Left cardiac atrium (tissue), 4 donors: ENCODE measurements at regions not wholly inside any gene's neighbourhood (a gene's known extent, or its start where the extent isn't known, plus 50 kb on each side); places are given as distances from the start of the nearest gene placed in this dataset.
"Not testable (repeated sequence)": the region's sequence is repeated elsewhere in the genome, so short reads cannot be mapped to it uniquely, and the experiment has no call there.

Experiments
- ATAC-seq, 2 donors: fragments of 200-7000 bp; cut with Tn5 transposase; one replicate each; pipeline ENCODE4 v1.9.1; 2020; ENCODE audit warnings: mild to moderate bottlenecking in 2 of 2, moderate library complexity in 2 of 2
- DNase-seq: peaks from one replicate; pipeline ENCODE4 v3.0.0-alpha.2; 2020
- intact Hi-C, 2 donors: fragments of 100-400 bp; cut with DNase I; formaldehyde crosslinking; loops; one replicate each; pipeline versions ENCODE4 v1.14.1 to v1.15.1; 2022 to 2023
- donor health status: DM: no; HTN: yes; CAD: no.
- donor health status: DM: no; HTN: yes; CAD: no; lungs with severe emphysema.
- donor health status: DM: yes; HTN: yes; CAD: no.
- donor health status: Dilated cardiomyopathy.

GRCh38 chr6:127406722-127407121 is 52.5 kb downstream of the KIAA0408 start:
- ATAC-seq, DNase-seq, intact Hi-C loops: not testable (repeated sequence)

- DNase-seq (no peak), ATAC-seq (no peak)
- intact Hi-C loops = no loop called here
Observed at GRCh38 chr6:127406122-127406521, 53.1 kb downstream of the KIAA0408 start.

GRCh38 chr6:127404594-127405178 is 54.5 kb downstream of the KIAA0408 start:
- intact Hi-C loops = no loop called here
- ATAC-seq = peak in 1 of 2 donors; percentile 63
- no peak for DNase-seq

GRCh38 chr6:127404133-127404532 is 55.1 kb downstream of the KIAA0408 start:
- DNase-seq (no peak), ATAC-seq (no peak)
- intact Hi-C loops = no loop called here

- ATAC-seq (peak in 1 of 2 donors; percentile 72), DNase-seq (no peak)
- intact Hi-C loops = no loop called here
Observed at GRCh38 chr6:127403636-127404035, 55.6 kb downstream of the KIAA0408 start.

GRCh38 chr6:127402890-127403617 is 56.1 kb downstream of the KIAA0408 start:
- intact Hi-C loops = no loop called here
- DNase-seq (no peak), ATAC-seq (peak in 1 of 2 donors; percentile 43)

GRCh38 chr6:127397729-127398630 is 54.6 kb upstream of the ECHDC1 start:
- ATAC-seq = peak in 1 of 2 donors; percentile 57
- intact Hi-C loops = no loop called here
- DNase-seq = no peak

GRCh38 chr6:127397171-127397597 is 53.8 kb upstream of the ECHDC1 start:
- DNase-seq, intact Hi-C loops: not testable (repeated sequence)
- peak in 1 of 2 donors; percentile 47 for ATAC-seq
